Stimulated activated CD4-positive, alpha-beta T cell treated with anti-CD3 and anti-CD28 coated beads, Interleukin-1b, Interleukin-23, amount 100 ng/mL, for 24 hours (primary cell): ENCODE measurements at regions not wholly inside any gene's neighbourhood (a gene's known extent, or its start where the extent isn't known, plus 50 kb on each side); places are given as distances from the start of the nearest gene placed in this dataset.
"Not testable (repeated sequence)": the region's sequence is repeated elsewhere in the genome, so short reads cannot be mapped to it uniquely, and the experiment has no call there.

Source experiments
- DNase-seq, 4 experiments: peaks; one replicate each; pipeline ENCODE4 v3.0.0-alpha.2; 2020; ENCODE audit warnings: low read depth in 4 of 4, low spot score in 1 of 4

- DNase-seq: no peak
Measured at GRCh38 chr11:22567759-22568158, 57.9 kb downstream of the FANCF start.

GRCh38 chr11:22566293-22566692, 59.3 kb downstream of the FANCF start:
- DNase-seq: no peak

- DNase-seq: no peak
Measured at GRCh38 chr11:22561283-22561682, 64.3 kb downstream of the FANCF start.

- DNase-seq: no peak
Measured at GRCh38 chr11:22559416-22559815, 66.2 kb downstream of the FANCF start.

- no peak for DNase-seq
Measured at GRCh38 chr11:22558664-22559063, 67.0 kb downstream of the FANCF start.

GRCh38 chr11:22556381-22556780, 69.2 kb downstream of the FANCF start:
- DNase-seq: no peak

GRCh38 chr11:22555881-22556280, 69.7 kb downstream of the FANCF start:
- no peak for DNase-seq

- no peak for DNase-seq
Measured at GRCh38 chr11:22554221-22554620, 71.4 kb downstream of the FANCF start.

- no peak for DNase-seq
Measured at GRCh38 chr11:22552885-22553284, 72.7 kb downstream of the FANCF start.

- no peak for DNase-seq
Measured at GRCh38 chr11:22546746-22547145, 78.9 kb downstream of the FANCF start.

- no peak for DNase-seq
Measured at GRCh38 chr11:22543261-22543660, 82.4 kb downstream of the FANCF start.

GRCh38 chr11:22539821-22540256, 85.8 kb downstream of the FANCF start:
- DNase-seq: no peak

- no peak for DNase-seq
Measured at GRCh38 chr11:22536071-22536470, 89.6 kb downstream of the FANCF start.

- DNase-seq: not testable (repeated sequence)
Measured at GRCh38 chr11:22528612-22529429, 96.8 kb downstream of the FANCF start.

GRCh38 chr11:22522225-22522624, 103.4 kb downstream of the FANCF start:
- DNase-seq: no peak

- DNase-seq: no peak
Measured at GRCh38 chr11:22521226-22521625, 104.4 kb downstream of the FANCF start.

- DNase-seq: no peak
Measured at GRCh38 chr11:22520521-22520920, 105.1 kb downstream of the FANCF start.

GRCh38 chr11:22518344-22518743, 107.3 kb downstream of the FANCF start:
- DNase-seq: not testable (repeated sequence)

GRCh38 chr11:22516111-22516510, 109.5 kb downstream of the FANCF start:
- no peak for DNase-seq

GRCh38 chr11:22512457-22512856, 113.2 kb downstream of the FANCF start:
- DNase-seq: no peak

- no peak for DNase-seq
Measured at GRCh38 chr11:22510741-22511140, 114.9 kb downstream of the FANCF start.

GRCh38 chr11:22510010-22510409, 115.6 kb downstream of the FANCF start:
- no peak for DNase-seq

- DNase-seq: no peak
Measured at GRCh38 chr11:22508665-22509064, 117.0 kb downstream of the FANCF start.
